ENCODE measurements at regions not wholly inside any gene's neighbourhood (a gene's known extent, or its start where the extent isn't known, plus 50 kb on each side); places are given as distances from the start of the nearest gene placed in this dataset.

DNA sequence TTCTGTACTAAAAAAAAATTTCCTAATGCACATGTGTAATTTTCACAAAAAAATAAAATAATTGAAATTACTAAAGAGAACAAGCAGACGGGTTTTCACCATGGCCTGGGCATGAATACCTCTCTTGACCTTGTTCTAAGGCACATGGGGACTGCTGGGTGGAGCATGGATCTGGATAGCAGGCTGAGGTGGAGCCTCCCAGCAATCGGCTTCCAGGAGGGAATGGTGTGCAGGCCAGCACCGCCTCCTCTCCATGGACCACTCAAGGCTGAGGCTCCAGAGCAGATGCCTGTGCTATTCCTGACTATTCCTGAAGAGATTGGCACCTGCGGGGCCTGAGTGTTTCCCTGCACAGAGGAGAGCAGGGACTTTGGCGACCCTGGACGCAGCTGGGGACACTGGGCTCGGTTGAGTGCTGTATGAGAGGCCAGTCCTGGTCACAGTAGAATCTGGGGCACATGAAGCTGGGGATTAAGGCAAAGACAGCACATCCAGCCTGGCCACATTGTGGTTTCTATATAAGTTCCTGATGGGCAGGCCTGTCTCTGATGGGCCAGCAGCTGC is 963.6 kb downstream of the BRD1 start:
- TF ChIP-seq, protein P1, sequence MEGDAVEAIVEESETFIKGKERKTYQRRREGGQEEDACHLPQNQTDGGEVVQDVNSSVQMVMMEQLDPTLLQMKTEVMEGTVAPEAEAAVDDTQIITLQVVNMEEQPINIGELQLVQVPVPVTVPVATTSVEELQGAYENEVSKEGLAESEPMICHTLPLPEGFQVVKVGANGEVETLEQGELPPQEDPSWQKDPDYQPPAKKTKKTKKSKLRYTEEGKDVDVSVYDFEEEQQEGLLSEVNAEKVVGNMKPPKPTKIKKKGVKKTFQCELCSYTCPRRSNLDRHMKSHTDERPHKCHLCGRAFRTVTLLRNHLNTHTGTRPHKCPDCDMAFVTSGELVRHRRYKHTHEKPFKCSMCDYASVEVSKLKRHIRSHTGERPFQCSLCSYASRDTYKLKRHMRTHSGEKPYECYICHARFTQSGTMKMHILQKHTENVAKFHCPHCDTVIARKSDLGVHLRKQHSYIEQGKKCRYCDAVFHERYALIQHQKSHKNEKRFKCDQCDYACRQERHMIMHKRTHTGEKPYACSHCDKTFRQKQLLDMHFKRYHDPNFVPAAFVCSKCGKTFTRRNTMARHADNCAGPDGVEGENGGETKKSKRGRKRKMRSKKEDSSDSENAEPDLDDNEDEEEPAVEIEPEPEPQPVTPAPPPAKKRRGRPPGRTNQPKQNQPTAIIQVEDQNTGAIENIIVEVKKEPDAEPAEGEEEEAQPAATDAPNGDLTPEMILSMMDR (IDR thresholded peaks at IDR 0.05): no peak
- TF ChIP-seq POLR2A (IDR thresholded peaks at IDR 0.05): no peak

Measured in adrenal gland (tissue), 5 donors.